ENCODE measurements at regions not wholly inside any gene's neighbourhood (a gene's known extent, or its start where the extent isn't known, plus 50 kb on each side); places are given as distances from the start of the nearest gene placed in this dataset.

DNA sequence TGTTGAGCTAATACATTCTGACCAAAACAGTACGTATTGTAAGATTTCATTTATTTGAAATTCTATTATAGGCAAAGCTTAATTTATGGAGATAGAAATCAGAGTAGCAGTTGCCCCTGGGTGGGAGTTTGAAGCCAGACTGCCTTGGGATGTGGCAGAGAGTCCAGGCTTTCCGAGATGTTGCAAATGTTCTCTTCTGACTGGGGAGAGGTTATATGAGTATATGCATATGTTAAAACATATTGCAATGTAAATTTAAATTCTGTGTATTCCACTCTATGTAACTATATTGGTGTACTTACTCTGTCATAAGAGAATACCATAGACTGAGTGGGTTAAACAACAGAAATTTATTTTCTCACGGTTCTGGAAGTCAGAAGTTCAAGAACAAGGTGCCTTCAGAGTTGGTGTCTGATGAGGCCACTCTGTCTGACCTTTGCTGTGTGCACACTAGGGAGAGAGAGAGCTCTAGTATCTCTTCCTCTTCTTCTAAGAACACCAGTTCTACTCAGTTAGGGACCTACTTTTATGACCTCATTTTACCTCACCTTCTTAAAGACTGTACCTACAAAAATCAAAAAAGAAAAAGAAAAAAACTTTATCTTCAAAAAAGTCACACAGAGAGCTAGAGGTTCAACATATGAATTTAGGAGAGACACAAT, 299.3 kb upstream of the HS3ST1 start:
- TF ChIP-seq KLF16 (tag by site-specific recombination; IDR thresholded peaks at IDR 0.05): no peak
- TF ChIP-seq CTCF (tag by site-specific recombination; IDR thresholded peaks at IDR 0.05): no peak
- TF ChIP-seq ZNF639 (tag by site-specific recombination; IDR thresholded peaks at IDR 0.05): no peak
- no peak for TF ChIP-seq ZNF280D (tag by site-specific recombination; IDR thresholded peaks at IDR 0.05)
- no peak for TF ChIP-seq ZNF174 (tag by site-specific recombination; IDR thresholded peaks at IDR 0.05)
- no peak for TF ChIP-seq ZNF280C (tag by site-specific recombination; IDR thresholded peaks at IDR 0.05)
- no peak for TF ChIP-seq ZNF19 (tag by site-specific recombination; IDR thresholded peaks at IDR 0.05; ENCODE audit: low read depth)
- TF ChIP-seq, protein P1, sequence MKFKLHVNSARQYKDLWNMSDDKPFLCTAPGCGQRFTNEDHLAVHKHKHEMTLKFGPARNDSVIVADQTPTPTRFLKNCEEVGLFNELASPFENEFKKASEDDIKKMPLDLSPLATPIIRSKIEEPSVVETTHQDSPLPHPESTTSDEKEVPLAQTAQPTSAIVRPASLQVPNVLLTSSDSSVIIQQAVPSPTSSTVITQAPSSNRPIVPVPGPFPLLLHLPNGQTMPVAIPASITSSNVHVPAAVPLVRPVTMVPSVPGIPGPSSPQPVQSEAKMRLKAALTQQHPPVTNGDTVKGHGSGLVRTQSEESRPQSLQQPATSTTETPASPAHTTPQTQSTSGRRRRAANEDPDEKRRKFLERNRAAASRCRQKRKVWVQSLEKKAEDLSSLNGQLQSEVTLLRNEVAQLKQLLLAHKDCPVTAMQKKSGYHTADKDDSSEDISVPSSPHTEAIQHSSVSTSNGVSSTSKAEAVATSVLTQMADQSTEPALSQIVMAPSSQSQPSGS (tag by site-specific recombination; IDR thresholded peaks at IDR 0.05; ENCODE audit: low read depth): no peak
- no peak for TF ChIP-seq ZNF37A (tag by site-specific recombination; IDR thresholded peaks at IDR 0.05)
